ENCODE measurements at regions not wholly inside any gene's neighbourhood (a gene's known extent, or its start where the extent isn't known, plus 50 kb on each side); places are given as distances from the start of the nearest gene placed in this dataset.

- no peak for TF ChIP-seq CTCF (IDR thresholded peaks at IDR 0.05)
- TF ChIP-seq POLR2A (IDR thresholded peaks at IDR 0.05), result no peak
Observed at GRCh38 chr17:54096216-54096615, 273.5 kb downstream of the KIF2B start.
